H1 (cell line): ENCODE measurements at regions not wholly inside any gene's neighbourhood (a gene's known extent, or its start where the extent isn't known, plus 50 kb on each side); places are given as distances from the start of the nearest gene placed in this dataset.

Source experiments
- ASH2L ChIP-seq: fragments of 200-600, 300-600 bp; sonication (generic); IDR thresholded peaks from one replicate; pipeline ENCODE4 v1.7.1; 2017; ENCODE audit warnings: low read length
- CTBP2 ChIP-seq: IDR thresholded peaks from 2 replicates; pipeline ENCODE4 v1.7.0; 2011; ENCODE audit warnings: borderline replicate concordance, mild to moderate bottlenecking, moderate library complexity, mixed read lengths, low read length; ENCODE audit not compliant: insufficient read depth, insufficient read length

DNA sequence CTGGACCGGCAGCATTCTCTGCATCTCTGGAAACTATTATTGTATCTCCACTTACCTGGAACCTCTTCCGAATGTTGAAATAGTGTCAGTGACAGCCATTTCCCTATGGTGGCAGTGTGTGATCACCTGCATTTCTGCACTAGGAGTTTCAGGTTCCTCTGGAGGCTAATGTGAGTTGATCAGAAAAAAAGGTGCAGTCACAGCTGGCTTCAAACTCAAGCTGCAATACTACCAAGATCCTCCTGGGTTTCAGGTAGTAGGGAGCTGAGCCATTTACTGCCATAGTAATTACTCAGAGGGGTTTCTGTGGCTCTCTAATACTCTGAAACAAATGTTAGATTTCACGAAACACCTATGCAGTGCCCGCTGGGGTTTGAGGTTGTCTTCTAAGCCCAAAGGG lies 183.5 kb upstream of the OSR1 start (continued):
- TF ChIP-seq CTBP2: no peak
- TF ChIP-seq ASH2L: no peak
- TF ChIP-seq, all 59 proteins: peak for 2
